EL (cell line): ENCODE measurements at regions not wholly inside any gene's neighbourhood (a gene's known extent, or its start where the extent isn't known, plus 50 kb on each side); places are given as distances from the start of the nearest gene placed in this dataset.
"Not testable (repeated sequence)": the region's sequence is repeated elsewhere in the genome, so short reads cannot be mapped to it uniquely, and the experiment has no call there.

ENCODE experiments used
- DNase-seq: peaks from one replicate; pipeline ENCODE4 v3.0.0-alpha.2; 2016

GRCh38 chr5:37957218-37957617, 117.4 kb upstream of the GDNF start:
- DNase-seq = no peak

DNA sequence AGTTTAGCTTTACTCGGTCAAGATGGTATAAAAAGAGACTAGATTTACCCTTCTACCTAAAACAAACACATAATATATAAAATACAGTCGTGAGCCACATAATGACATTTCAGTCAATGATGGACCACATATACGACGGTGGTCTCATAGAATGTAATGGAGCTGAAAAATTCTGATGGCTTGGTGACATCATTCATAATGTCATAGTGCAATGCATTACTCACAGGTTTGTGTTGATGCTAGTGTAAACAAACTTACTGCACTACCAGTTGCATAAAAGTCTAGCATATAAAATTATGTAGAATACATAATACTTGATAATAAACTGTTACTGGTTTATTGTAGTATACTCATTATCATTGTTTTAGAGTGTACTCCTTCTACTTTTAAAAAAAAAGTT, 115.9 kb upstream of the GDNF start:
- no peak for DNase-seq

DNA sequence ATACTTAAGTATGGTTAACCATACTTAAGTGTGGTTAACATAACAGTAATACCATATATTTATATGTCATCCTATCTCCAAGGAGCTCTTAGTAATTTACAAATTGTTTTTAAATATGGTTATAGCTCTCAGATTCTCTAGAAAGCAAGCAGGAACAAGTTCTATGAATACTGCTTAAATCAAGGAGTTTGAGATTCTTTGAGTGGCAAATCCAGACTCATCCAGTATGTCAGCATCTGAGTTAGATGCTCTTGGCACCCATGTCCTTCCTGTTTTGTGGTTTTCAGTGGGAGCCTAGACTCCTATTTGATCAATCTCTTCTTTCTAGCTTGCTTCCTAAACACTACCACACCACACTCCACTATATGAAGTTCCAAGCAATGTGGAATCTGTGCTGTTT, 114.7 kb upstream of the GDNF start:
- no peak for DNase-seq

DNA sequence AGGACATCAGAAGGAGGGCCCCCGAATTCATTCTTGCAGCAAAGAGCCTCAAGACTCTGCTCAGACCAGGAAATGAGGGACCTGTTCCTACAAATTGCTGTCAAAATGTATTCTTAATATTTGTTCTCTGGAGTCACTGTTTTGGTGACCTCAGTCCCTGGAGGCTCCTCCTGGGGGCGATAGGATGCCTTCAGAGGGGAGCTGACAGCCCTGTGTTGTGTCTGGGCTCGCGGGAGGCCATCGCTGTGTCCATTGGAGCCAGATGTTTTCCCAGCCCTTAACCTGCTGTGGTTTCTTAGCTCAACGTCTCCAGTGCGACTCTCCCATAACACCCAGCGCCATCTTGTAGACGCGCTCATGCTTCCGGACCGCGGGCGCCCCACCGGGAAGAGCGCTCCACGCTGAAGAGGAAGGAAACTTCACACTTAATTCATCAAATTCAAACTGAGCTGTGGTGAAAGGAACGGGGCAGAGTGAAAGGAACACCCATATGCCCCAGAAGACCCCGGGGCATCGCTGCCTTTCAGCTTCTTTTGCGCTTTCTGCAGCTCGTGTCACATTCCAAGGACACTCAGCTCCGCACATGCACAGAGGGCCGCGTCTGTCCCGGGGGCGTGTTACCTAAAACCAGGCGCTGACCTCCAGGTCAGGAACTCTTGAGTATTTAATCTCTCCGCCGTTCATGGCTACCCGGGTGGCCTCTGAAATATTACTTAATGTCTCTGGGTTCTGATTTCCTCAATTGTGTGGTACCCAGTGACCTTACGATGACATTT, 112.3 kb upstream of the GDNF start:
- DNase-seq = no peak

DNA sequence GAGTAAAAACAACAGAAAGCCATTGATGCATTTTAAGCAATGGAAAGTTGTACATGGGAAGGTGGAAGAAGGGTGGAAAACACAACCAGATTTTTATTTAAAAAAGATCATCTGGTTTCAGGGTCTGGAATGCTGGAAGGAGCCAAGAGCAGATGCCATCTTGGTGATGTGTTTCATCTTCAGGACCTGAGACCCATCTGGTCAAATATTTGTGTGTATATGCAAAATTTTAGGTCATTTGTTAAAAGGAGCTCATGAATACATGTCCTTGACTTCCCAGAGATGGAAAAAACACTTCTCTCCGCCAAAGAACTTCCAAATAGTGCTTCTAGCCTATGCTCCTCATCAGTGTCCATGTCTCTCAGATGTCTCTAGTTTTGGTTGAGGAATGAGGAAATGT, 110.6 kb upstream of the GDNF start:
- no peak for DNase-seq

- no peak for DNase-seq
Measured at GRCh38 chr5:37945446-37945845, 105.6 kb upstream of the GDNF start.

DNA sequence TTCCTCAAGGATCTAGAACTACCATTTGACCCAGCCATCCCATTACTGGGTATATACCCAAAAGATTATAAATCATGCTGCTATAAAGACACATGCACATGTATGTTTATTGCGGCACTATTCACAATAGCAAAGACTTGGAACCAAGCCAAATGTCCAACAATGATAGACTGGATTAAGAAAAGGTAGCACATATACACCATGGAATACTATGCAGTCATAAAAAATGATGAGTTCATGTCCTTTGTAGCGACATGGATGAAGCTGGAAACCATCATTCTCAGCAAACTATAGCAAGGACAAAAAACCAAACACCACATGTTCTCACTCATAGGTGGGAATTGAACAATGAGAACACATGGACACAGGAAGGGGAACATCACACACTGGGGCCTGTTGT, 103.3 kb upstream of the GDNF start:
- not testable (repeated sequence) for DNase-seq

DNA sequence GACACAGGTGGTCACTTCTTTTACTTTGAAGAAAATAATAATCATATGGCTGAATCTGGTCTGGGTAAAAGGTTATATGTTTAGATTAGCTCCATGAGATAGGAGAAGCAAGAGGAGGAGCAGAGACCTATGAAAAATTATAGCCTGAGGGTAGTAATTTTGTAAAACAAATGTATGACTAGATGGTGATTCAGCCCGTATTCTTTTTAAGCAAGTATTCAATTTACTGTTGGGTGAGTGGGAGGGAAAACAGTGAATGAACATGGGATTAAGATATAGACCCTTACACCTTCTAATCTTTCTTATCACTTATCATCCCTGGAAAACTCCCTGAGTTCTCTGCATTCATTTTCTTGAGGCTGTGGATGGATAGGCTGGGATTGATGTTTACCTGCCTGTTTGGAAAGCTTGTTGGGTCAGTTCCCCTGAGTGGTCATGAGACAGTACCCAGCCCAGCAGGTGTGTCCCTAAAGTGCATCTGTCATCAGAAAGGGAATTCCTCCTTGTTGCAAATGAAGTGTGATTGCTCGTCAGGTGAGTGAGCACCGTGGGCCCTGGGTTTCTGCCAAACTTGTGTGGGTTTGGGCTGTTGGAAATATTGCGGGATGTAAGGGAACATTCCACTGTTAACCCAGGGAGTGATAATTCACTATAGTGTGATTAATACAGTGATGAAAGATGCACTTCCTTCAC, 101.2 kb upstream of the GDNF start:
- peak; percentile 46 for DNase-seq

DNA sequence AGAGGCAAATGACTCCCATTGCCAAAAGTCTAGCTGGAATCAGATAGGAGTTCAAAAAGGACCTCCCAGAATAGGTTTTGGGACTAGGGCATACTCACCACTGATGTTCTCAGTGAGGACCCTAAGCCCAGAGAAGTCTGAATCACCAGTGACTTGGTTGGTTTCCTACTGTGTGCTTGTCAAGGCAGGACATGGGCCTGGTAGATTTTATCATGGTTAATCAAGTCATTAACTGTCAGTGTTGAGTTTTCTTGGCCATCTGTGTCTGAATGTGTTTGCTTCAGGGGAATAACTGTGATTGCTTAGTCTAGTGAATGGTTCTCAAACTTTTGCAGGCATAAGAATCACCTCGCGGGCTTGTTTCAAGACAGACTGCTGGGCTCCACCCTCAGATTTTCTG, 99.0 kb upstream of the GDNF start:
- no peak for DNase-seq

DNA sequence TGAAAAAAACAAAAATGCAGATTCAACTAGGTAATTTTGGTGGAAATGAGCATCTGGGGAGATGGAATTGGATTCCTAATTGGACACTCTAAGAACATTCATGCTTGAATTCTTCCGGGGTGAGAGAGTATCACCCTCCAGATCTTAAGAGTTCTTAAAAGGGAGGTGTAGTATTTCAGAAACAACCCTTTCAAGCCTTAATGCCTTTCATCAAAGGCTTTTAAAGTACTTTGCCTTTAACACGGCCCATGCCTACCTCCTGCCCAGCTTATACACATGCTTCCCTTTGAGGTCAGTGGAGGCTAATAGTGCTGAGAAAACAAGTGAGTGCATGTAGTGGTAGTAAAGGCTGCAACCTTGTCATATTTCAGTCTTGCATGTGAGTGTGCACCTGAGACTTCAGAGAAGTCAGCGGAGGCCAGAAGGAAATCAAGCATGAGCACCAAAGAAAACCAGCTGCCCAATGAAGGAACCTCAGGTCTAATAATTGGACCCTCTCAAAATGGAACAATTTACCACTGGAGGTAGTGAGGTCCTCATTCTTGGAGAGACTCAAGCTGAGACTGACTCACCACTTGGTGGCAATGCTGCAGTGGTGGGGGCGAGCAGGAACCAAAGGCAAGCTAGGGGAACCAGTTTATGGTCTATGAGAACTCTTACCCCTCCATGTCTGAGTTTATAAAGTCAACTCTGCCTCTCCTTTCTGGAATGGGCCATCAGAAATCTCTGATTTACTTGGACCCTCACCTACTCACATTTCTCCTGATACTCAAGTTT, 98.4 kb upstream of the GDNF start:
- no peak for DNase-seq

DNA sequence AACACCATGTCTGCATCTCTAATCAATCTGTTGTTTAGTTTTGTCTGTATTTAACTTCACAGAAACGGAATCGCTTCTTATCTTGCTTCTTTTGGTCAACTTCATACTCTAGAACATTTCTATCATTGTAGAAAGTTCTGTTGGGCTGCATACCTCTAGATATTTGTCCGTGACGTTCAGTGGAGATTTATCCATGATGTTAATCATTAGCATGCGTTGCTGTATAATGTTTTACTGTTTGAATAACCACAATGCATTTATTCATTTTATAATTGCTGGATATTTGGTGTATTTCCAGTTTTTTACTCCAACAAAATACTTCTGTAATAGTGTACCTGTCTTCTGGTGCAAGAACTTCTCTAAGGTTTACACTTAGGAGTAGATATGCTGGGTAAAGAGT, 96.2 kb upstream of the GDNF start:
- DNase-seq = no peak

- DNase-seq = no peak
Measured at GRCh38 chr5:37933576-37933975, 93.7 kb upstream of the GDNF start.

GRCh38 chr5:37932450-37932849, 92.6 kb upstream of the GDNF start:
- DNase-seq = no peak

- DNase-seq = no peak
Measured at GRCh38 chr5:37931541-37931940, 91.7 kb upstream of the GDNF start.

DNA sequence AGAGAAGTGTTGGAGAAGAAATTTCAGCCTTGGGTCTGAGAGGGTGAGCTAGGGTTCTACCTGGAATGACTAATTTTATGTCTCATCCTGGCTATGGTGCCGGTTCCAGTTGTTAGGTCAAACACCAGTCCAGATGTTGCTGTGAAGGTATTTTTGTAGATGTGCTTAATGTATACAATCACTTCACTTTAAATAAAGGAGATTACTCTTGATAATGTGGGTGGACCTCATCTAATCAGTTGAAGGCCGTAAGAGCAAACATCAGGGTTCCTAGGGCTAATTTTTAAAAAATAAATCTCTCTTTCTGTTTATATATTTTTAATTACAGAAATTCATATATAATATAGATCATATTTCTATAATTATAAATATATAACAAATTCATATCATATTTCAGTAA, 90.5 kb upstream of the GDNF start:
- DNase-seq = no peak

DNA sequence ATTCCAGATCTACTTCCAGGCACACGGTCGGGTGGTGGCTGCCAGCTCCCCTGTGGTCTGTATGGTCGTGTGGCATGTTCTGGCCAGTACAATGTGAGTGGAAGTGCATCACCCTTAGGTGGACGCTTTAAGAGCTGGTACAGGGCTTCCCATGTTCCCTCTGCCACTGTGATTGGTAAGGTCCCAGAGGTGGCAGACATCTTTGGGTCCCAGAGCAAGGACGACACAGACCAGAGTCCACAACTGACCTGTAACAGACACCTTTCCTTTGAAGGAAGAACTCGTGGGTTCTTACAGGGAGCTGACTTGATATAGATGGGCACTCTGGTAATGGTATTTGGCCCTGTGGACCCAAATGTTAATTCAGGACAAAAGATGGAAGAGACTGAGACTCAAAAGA, 90.0 kb upstream of the GDNF start:
- DNase-seq = no peak

GRCh38 chr5:37927753-37928152, 87.9 kb upstream of the GDNF start:
- DNase-seq = not testable (repeated sequence)

- no peak for DNase-seq
Measured at GRCh38 chr5:37926732-37927131, 86.9 kb upstream of the GDNF start.

GRCh38 chr5:37921452-37921851, 81.6 kb upstream of the GDNF start:
- DNase-seq = no peak

- DNase-seq = no peak
Measured at GRCh38 chr5:37918424-37918823, 78.6 kb upstream of the GDNF start.

DNA sequence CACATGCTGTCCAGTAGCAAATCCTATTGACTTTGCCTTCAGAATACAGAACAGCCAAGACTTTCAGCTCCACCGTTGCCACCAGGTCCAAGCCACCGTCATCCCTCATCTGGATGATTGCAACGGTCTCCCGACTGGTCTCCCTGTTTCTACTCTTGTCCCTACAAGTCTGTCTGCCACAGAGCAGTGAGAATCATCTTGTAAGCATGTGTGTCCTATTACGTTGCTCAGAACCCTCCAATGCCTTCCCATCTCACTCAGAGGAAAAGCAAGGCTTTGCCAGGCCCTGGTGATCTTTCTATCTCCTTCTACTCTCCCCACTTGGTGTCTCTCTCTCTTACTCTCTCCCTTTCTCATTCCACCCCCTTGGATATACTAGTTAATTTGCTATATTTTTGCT, 76.7 kb upstream of the GDNF start:
- no peak for DNase-seq

GRCh38 chr5:37915097-37915736, 75.4 kb upstream of the GDNF start:
- DNase-seq = no peak

GRCh38 chr5:37909610-37910266, 69.9 kb upstream of the GDNF start:
- not testable (repeated sequence) for DNase-seq
